Gastroesophageal sphincter (tissue), 4 donors: ENCODE measurements at regions not wholly inside any gene's neighbourhood (a gene's known extent, or its start where the extent isn't known, plus 50 kb on each side); places are given as distances from the start of the nearest gene placed in this dataset.
A peak's percentile ranks its signal among the peaks of the same experiment; 100 is the strongest.

ENCODE experiments used
- ATAC-seq: fragments of 150-250 bp; one replicate; pipeline ENCODE4 v1.9.1; 2016; ENCODE audit warnings: mild to moderate bottlenecking, moderate library complexity
- H3K27ac ChIP-seq, 4 donors: fragments of 200-600 bp; sonication (generic) in 3 of 4; 1 replicate in 3 of 4; 2 replicates in 1 of 4; pipeline ENCODE4 v1.5.1; 2016 to 2019
- H3K27me3 ChIP-seq: fragments of 200-600 bp; sonication (generic); one replicate; pipeline ENCODE4 v1.5.1; 2019
- H3K36me3 ChIP-seq, 2 donors: fragments of 200-600 bp; sonication (generic); one replicate each; pipeline ENCODE4 v1.5.1; 2019; ENCODE audit warnings: control low read depth in 1 of 2
- H3K4me1 ChIP-seq, 3 donors: fragments of 200-600 bp; sonication (generic); 1 replicate in 2 of 3; 2 replicates in 1 of 3; pipeline ENCODE4 v1.5.1; 2016 to 2019; ENCODE audit warnings: control low read depth in 2 of 3
- H3K4me3 ChIP-seq, 2 donors: fragments of 200-600 bp; sonication (generic); one replicate each; pipeline ENCODE4 v1.5.1; 2019; ENCODE audit warnings: mild to moderate bottlenecking in 1 of 2, moderate library complexity in 1 of 2
- H3K9me3 ChIP-seq, 3 donors: fragments of 200-600 bp; sonication (generic); one replicate each; pipeline ENCODE4 v1.5.1; 2017 to 2019; ENCODE audit warnings: control low read depth in 2 of 3
- EP300 ChIP-seq: sonication (generic); formaldehyde crosslinking; IDR thresholded peaks from one replicate; pipeline ENCODE4 v1.6.1; 2017; ENCODE audit warnings: antibody characterized with exemption, mild to moderate bottlenecking
- POLR2A ChIP-seq, 2 donors: fragments of 450-650 bp; IDR thresholded peaks; one replicate each; pipeline ENCODE4 v1.6.1; 2017; ENCODE audit warnings: antibody characterized with exemption in 2 of 2, mild to moderate bottlenecking in 2 of 2, moderate library complexity in 1 of 2
- POLR2AphosphoS5 ChIP-seq: sonication (generic); formaldehyde crosslinking; IDR thresholded peaks from one replicate; pipeline ENCODE4 v1.6.1; 2017; ENCODE audit warnings: antibody characterized with exemption
- WGBS, 2 donors: methylation state at CpG; one replicate each; pipeline ENCODE4 v1.1.5; 2018; ENCODE audit warnings: low coverage in 1 of 2; 5-methylcytosine and 5-hydroxymethylcytosine counted together
- TF ChIP-seq, protein P1 (sequence below), 4 experiments: fragments of 200-600 bp in 2 of 4; fragments of 450-650 bp in 2 of 4; sonication (generic) in 1 of 4; IDR thresholded peaks; one replicate each; pipeline ENCODE4 v1.5.1; 2017 to 2019; ENCODE audit warnings: antibody characterized with exemption in 4 of 4, mild to moderate bottlenecking in 2 of 4, moderate library complexity in 2 of 4

DNA sequence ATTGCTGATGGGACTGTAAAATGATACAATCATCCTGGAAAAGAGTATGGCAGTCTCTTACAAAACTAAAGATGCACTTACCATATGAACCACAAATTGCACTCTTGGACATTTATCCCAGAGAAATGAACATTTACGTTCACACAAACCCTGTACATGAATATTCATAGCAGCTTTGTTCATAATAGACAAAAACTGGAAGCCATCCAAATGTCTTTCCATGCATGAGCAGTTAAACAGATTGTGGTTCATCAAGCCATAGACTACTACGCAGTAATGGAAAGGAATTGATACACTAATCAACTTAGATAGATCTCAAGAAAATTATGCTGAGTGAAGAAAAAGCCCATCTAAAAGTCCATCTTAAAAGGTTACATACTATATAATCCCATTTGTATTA, 156.1 kb upstream of the SLC39A10 start:
- Histone ChIP-seq H3K4me3 (no peak overlapping the region), H3K4me1 (no peaks in the 10 kb centered on the region), H3K27me3 (no peaks in the 10 kb centered on the region), H3K36me3 (no peaks in the 10 kb centered on the region), H3K27ac (no peak overlapping the region), H3K9me3 (no peaks in the 10 kb centered on the region)
- ATAC-seq: no peak
- 75 to 91% methylated on average over 2 of the region's 2 CpGs for WGBS, 2 donors
- TF ChIP-seq POLR2A (IDR thresholded peaks at IDR 0.05) (no peak), POLR2AphosphoS5 (no peak), EP300 (no peak)
- TF ChIP-seq, protein P1, sequence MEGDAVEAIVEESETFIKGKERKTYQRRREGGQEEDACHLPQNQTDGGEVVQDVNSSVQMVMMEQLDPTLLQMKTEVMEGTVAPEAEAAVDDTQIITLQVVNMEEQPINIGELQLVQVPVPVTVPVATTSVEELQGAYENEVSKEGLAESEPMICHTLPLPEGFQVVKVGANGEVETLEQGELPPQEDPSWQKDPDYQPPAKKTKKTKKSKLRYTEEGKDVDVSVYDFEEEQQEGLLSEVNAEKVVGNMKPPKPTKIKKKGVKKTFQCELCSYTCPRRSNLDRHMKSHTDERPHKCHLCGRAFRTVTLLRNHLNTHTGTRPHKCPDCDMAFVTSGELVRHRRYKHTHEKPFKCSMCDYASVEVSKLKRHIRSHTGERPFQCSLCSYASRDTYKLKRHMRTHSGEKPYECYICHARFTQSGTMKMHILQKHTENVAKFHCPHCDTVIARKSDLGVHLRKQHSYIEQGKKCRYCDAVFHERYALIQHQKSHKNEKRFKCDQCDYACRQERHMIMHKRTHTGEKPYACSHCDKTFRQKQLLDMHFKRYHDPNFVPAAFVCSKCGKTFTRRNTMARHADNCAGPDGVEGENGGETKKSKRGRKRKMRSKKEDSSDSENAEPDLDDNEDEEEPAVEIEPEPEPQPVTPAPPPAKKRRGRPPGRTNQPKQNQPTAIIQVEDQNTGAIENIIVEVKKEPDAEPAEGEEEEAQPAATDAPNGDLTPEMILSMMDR (IDR thresholded peaks at IDR 0.05): no peak

DNA sequence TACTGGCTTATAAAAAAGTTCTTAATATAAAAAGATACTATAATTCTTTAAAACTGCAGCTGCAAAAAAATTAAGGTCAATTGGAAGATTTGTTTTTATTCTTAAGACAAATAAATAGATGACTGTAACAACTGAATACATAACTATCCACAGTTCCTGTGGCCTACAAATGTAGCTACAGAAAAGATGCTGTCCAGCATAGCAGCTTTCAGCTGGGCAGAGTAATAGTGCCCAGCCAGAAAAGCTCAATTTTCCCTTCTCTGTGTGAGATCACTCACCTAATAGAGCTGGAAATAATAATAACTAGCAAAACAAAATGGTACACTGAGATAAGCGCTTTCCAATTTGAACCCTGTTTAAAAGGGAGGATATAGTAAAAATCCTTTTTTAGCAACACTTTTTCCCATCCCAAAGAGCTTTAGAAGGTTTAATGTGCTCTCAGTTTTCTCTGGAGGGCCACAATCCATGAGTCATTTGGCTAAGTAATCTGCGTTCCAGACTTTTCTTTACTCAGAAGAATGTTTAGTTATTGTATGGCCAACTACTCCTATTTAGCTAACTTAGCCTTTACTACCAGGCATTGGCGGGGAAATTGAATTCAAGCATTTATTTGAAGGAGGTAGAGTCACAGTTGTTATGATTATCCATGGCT, 158.1 kb upstream of the SLC39A10 start:
- no peaks in the 10 kb centered on the region for H3K27me3 ChIP-seq
- 69 to 87% methylated on average over 3 of the region's 3 CpGs for WGBS, 2 donors
- no peaks in the 10 kb centered on the region for H3K9me3 ChIP-seq
- no peaks in the 10 kb centered on the region for H3K4me1 ChIP-seq
- ATAC-seq: no peak
- no peak overlapping the region for H3K27ac ChIP-seq
- H3K4me3 ChIP-seq: no peak overlapping the region
- TF ChIP-seq EP300 (no peak), POLR2A (IDR thresholded peaks at IDR 0.05) (no peak), POLR2AphosphoS5 (no peak)
- no peaks in the 10 kb centered on the region for H3K36me3 ChIP-seq

DNA sequence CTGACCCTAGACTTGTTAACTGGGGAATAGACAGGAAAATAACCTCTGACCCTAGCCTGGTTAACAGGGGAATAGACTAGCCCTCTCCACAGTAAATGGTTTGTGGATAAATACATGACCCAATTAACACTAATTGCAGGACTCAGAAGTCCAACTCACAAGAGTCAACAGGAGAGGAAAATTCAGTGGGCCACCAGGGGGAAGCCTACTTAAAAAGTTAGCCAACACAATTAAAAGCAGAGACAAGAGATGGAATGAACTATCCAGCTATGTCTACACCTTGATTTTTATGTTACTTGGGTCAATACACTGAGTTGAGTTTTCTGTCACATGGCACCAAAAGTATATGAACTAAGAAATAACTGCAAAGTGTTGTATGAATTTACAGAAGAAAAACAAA, 158.8 kb upstream of the SLC39A10 start:
- ATAC-seq: no peak
- Histone ChIP-seq H3K27me3 (no peaks in the 10 kb centered on the region), H3K4me1 (no peaks in the 10 kb centered on the region), H3K4me3 (no peak overlapping the region), H3K36me3 (no peaks in the 10 kb centered on the region), H3K27ac (no peak overlapping the region), H3K9me3 (no peaks in the 10 kb centered on the region)
- TF ChIP-seq POLR2AphosphoS5 (no peak), POLR2A (IDR thresholded peaks at IDR 0.05) (no peak), EP300 (no peak)
- TF ChIP-seq, protein P1 (IDR thresholded peaks at IDR 0.05): peak in 3 of 4 experiments; percentile 32 to 46 (median 39)

DNA sequence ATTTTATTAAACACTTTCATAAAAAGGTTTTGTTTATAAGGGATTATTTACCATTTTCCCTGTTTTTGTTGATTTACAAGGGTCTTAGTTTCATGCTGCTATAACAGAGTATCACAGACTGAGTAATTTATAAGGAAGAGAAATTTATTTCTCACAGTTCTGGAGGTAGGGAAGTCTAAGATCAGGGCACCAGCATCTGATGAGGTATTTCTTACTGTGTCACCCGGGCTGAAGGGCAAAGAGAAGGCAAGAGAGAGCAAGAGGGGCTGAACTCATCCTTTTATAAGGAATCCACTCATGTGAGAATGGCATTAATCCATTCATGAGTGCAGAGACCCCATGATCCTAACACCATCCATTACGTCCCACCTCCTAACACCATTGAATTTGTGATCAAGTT, 160.0 kb upstream of the SLC39A10 start:
- TF ChIP-seq, protein P1 (IDR thresholded peaks at IDR 0.05): no peak
- no peak for TF ChIP-seq POLR2A (IDR thresholded peaks at IDR 0.05)
- no peak for TF ChIP-seq POLR2AphosphoS5
- no peak for TF ChIP-seq EP300

GRCh38 chr2:195495966-195496365, 161.1 kb upstream of the SLC39A10 start:
- ATAC-seq: no peak
- Histone ChIP-seq H3K27me3 (no peaks in the 10 kb centered on the region), H3K4me1 (no peaks in the 10 kb centered on the region), H3K36me3 (no peaks in the 10 kb centered on the region), H3K4me3 (no peak overlapping the region), H3K27ac (no peak overlapping the region), H3K9me3 (no peaks in the 10 kb centered on the region)
- TF ChIP-seq POLR2AphosphoS5 (no peak), EP300 (no peak), POLR2A (IDR thresholded peaks at IDR 0.05) (no peak)
- TF ChIP-seq, protein P1 (IDR thresholded peaks at IDR 0.05): no peak

More for the DNA sequence above, 160.0 kb upstream of the SLC39A10 start:
- no peak overlapping the region for H3K4me3 ChIP-seq
- WGBS, 2 donors: 81 to 83% methylated on average over 2 of the region's 2 CpGs
- H3K4me1 ChIP-seq: no peaks in the 10 kb centered on the region
- H3K9me3 ChIP-seq: no peaks in the 10 kb centered on the region
- H3K36me3 ChIP-seq: no peaks in the 10 kb centered on the region
- ATAC-seq: no peak
- no peak overlapping the region for H3K27ac ChIP-seq
- no peaks in the 10 kb centered on the region for H3K27me3 ChIP-seq
